Right forelimb (tissue), 1 donor: ENCODE measurements at regions not wholly inside any gene's neighbourhood (a gene's known extent, or its start where the extent isn't known, plus 50 kb on each side); places are given as distances from the start of the nearest gene placed in this dataset.

Experiments used
- DNase-seq: peaks from one replicate; pipeline ENCODE4 v3.0.0-alpha.2; 2018

DNA sequence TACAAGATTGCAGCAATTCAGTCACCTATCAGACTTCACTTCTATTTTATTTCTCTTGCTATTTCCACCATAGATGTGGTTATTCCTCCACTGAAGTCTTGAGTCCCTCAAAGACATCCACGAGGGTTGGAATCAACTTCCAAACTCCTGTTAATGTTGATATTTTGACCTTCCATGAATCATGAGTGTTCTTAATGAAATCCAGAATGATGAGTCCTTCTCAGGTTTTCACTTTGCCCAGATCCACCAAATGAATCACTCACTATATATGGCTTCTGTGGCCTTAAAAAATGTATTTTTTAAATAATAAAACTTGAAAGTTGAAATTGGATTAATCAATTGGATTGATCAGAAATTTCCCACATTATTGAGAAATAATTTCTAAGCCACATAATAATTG is 1821.0 kb downstream of the EFNA5 start:
- no peak for DNase-seq

DNA sequence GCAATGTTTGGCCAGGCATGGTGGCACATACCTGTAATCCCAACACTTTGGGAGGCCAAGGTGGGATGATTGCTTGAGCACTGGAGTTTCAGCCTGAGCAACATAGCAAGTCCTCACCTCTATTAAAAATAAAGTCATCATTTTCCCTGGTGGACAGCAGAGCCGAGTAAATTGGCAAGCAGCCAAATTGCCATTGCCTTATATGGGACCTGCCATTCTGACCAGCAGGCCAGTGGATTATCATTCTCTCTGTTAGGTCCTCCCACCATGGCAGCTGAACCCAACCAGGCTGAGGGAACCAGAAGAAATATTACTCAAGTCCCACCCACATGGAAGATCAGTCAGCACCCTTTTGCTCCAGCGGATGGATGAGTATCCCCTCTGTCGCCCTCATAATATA is 1829.9 kb downstream of the EFNA5 start:
- DNase-seq: no peak

DNA sequence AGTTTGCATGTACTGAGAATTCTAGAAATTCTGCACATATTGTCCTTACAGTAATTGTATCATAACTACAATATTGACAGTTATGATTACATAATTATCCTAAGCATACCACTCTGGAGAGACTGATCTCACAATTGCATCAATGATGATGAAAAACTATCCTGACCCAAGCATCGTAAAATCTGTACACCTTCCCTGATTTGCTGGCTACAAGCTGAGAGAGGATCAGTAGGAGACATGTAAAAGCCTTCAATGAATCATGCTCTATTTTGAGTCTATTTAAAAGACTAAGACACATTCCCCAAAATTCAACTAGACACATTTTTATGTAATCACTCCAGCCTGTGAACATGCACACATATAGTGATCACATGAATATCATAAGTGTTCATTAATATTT is 1833.8 kb downstream of the EFNA5 start:
- DNase-seq: no peak

DNA sequence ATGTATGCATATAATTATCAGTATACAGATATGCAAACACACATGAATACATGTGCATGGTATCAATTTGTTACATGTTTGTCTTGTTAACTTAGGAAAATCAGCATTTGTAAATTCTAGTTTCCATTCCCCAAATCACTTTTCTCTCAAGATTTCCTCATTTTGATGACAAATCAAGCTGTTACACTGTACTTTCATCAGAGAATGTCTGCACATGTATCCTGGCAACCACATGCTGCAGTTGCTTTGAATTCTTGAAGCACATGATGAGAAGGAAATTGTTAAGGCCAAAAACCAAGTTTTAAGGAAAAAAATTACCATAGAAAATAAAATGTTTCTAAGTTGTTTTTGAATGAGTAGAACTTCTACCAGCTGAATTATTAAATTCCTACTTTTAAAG is 1834.5 kb downstream of the EFNA5 start:
- DNase-seq: no peak

DNA sequence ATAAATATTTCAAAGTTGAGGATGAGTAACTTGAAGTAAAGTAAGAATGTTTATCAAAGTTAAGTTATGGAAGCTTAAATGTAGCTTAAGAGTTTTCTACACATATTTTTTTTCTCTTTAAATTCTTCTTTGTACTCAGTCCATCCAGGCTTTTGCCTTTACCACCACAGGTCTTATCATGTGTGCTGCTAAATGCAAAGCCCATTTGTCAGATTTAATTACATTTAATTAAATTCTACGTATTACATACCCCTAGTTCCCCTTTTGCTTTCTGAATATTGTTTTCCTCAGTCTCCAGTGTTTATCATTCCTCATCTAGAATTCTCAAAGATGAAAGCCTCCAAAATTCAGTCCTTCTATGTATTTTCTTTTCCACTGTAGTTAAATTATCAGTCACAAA is 1841.9 kb downstream of the EFNA5 start:
- no peak for DNase-seq

DNA sequence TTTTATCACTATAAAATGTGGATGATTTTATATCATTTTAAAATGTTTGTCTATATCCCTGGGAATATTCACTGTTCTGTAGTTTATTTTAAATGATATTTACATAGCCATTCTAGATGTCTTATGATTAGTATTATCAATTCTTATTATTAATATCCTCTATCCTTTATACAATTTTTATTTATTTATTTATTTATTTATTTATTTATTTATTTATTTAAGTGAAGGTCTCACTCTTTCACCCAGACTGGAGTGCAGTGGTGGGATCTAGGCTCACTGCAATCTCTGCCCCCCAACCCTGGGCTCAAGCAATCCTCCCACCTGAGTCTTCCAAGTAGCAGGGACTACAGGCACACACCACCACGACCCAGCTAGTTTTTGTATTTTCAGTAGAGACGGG is 1848.9 kb downstream of the EFNA5 start:
- DNase-seq: no peak

DNA sequence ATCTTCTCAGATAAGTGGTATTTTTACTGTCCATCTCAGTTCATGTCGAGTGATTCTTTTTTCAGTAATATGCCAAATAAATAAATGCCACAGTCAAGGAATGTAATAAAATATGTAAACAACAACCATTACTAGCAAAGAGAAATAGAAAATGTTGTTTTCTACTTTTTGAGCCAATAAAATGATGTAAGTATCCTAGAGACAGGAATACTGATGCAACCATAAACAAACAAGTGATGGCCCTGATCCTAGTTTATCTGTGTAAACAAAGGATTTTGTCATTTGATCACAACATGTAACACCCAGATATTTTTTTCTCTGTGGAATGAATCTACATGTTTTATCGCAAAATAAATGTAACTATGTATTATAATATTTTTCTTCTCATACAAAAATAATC is 1852.8 kb downstream of the EFNA5 start:
- DNase-seq: no peak

DNA sequence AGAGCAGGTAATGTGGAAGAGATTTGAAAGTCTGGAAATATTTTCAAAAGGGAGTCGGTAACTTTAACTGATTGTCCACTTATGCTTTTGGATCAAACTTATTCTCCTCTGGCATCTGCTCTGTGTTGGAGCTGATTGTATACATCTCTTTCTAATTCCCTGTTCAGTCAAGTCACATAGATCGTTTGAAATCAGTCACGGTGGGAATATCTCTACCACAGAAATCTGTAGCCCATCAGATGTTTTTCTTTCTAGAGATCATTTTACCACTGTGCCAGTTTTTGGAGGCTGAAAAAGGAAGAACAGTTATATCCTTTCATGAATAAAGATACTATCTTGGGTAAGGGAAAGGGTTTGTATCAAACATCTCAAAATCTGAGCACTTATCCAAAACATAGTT is 1853.3 kb downstream of the EFNA5 start:
- DNase-seq: no peak

DNA sequence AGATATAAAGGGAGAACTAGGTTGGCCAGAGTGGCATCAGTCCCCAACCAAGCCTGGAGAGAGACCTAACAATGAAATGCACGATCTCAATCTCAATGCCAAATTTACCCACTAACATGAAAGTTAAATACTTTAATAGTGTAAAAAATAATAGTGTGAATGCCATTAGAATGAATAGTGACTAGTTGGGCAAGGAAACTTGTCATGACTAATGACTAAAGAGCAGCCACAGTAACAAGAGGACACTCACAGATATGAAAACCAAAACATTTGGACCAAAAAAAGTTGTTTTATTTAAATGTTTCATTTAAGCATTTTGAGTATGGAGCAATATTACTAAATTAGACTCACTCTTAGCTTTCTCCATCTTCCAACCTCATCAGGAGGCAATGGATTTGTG is 1853.8 kb downstream of the EFNA5 start:
- DNase-seq: no peak

DNA sequence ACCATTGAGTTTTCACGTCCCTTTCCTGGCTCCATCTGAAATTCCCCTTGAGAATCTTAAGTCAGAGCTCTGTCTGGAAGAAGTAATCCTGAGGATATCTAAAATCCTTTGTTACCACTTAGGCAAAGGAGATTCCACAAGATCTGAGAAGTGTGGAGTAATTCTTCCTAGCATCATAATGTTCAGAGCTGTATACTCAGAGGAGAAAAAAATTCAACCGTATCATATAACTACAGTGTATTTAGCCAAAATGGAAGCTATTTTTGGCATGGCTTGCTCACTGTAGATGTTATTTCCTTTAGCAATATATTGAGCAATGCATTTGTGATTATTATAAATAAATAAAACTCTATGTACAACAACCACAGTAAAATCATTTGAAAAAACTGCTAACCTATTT is 1858.4 kb downstream of the EFNA5 start:
- no peak for DNase-seq

DNA sequence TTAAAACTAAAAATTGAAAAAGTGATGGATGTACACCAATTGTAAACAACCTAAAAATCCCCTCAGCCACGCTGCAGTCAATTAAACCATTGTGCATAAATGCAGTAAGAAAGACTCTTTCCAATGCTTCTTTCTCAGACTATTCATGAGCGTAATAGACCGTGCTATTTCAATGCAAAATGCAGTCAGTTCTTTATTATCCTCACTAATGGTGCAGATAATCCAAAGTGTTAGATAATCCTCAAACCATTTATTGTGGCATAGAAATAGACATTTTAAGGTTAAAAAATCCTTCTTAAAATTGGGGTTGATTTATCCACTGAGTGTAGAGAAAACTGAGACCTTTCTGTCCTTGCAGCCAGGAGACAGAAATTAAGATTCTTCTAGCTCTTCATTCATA is 1862.8 kb downstream of the EFNA5 start:
- no peak for DNase-seq

DNA sequence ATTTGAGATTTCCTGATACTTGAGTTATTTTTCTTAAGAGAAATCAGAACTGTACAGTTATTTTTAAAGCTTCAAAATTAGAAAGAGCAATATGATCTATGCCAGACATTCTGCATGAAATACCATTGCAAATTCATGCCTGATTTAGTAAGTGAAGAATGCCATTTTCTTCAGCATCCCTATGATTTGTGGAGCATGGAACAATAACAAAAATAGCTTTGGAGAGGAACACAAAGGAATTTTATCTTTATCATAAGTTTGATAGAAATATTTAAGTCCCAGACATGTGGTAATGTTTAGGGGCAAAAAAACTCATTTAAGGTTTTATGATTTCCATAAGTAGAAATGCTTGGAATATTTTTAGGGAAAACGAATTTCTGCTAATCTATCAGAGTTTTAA is 1863.4 kb downstream of the EFNA5 start:
- no peak for DNase-seq

DNA sequence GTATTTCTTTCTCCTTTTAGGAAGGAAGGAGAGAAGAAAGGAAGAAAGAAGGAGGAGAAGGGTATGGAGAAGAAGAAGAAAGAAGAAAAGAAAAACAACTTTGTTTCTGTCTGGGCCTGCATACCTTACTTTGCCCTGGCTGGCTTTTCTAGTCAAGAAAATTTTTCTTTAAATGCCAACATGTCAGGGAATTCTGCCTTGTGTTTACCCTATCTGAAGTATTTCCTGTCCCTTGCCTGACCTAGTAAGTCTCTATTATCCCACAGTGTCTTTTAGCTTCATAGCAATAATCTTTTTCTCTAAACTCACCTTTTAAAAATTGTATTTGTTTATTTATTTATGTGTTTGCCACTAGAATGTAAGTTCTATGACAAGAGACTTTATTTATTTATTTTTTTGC is 1864.1 kb downstream of the EFNA5 start:
- no peak for DNase-seq

DNA sequence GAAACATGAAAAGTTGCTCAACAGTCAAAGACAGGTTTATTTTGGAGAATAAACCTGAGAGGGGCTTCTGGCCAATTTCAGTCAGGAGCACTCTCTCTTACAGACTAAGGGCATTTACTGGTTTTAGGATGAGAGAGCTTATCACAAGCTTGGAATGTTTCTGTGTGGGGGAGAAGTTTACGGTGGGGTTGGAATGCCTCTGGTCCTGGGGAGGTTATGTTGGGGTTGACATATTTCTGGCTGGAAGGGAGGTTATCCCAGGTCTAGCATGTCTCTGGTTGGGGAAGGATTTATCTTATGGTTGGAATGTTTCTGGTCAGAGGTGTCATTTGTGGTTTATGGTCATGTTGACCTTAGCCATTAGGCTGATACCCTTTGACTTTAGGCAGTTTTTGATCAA is 1867.3 kb downstream of the EFNA5 start:
- DNase-seq: no peak

DNA sequence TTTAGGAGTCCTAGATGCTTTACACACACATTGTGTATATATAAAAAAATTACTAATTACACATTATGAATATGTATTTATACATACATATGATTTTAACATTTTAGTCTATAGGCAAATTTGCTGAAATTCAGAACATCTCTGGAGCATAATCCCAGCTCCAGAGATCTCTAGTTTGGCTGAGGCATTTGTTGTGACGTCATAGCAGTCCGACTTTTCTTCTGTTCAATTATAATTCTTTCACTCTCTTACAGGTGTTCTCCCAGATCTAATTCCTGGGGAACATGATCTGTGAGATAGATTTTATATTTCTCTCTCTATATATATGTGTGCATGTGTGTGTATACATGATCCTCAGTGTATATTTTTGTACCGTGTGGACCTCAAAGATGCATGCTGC is 1876.2 kb downstream of the EFNA5 start:
- no peak for DNase-seq

DNA sequence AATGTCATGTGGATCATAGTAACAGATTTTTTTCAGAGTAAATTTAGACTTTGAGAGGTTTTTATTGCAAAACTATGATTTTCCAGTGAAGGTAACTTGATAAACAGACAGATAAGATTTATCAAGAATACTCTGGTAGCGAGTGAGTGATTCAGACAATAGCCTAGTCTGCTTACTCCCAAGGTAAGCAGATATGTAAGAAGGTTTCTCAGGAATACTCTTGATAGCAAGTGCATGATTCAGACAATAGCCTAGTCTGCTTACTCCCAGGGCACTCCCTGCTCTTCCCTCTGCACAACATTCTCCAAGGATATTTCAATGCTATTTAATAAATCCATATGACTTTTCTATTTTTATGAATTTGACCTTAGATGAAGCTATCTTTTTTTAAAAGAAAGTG is 1881.5 kb downstream of the EFNA5 start:
- no peak for DNase-seq

DNA sequence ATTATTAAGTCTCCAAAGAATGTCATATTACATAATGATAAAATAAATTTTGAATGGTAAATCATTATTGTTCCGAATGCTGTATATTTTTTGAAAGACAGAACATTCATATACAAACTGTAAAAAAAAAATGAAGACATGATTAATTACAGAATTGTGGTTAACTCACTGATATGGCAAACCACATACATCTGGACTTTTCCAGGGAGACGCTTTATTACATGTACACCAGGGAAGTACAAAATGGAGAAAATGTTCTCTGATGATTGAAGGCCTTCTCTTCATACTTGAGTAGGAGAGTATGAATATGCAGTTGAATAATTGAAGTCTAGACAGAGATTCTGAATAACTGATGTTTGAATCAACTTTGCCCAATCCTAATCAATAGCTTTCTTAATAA is 1886.9 kb downstream of the EFNA5 start:
- no peak for DNase-seq

DNA sequence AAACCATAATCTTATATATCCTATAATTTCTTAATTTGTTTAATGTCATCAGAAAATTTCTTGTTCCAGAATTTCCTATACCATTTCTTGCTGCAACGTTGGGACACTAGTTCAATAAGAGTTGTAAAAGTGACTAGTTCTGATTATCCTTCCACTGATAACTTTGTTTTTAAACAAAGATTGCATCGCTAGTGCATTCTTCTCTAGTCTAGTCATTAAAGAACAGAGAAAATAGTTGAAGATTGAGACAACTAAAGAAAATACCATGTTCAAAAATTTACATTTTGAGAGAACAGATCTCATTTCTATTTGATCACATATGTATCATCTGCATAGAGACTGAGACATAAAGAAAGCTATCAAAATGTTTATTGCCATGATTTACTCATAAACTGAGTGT is 1888.2 kb downstream of the EFNA5 start:
- no peak for DNase-seq

DNA sequence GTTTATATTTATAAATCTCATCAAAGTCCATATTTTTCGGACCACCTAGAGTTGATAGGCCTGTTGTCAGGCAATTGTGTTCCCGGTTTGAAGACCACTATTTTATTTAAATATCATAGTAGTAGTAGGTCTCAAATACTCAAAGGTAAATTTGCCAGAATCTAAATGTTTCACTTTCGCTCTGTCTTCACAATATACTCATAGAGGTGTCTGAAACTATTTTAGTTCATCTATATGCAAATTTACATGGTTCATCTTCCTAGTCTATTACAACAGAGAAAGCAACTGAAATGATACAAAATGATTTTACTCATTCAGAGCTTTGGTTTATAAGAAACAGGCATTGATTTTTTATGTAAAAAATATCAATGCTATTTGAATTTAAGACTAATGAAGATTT is 1897.5 kb downstream of the EFNA5 start:
- no peak for DNase-seq

DNA sequence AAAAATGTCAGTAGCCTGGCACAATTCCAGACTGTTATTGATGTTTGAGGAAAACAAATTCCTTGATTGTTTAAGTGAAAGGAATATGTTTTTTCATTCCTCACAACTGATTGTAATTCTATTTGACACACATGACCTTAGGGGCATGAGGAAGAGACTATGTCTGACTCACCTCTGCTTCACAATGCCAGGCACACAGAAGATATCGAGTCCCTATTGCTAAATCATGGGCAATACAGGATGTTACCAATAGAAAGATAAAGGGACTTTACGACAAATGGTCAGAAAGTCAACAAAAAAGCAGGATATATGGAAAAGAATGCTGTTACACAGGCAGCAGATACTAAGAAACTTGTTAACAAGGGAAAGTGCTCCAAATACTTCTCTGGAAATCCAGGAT is 1903.5 kb downstream of the EFNA5 start:
- no peak for DNase-seq

DNA sequence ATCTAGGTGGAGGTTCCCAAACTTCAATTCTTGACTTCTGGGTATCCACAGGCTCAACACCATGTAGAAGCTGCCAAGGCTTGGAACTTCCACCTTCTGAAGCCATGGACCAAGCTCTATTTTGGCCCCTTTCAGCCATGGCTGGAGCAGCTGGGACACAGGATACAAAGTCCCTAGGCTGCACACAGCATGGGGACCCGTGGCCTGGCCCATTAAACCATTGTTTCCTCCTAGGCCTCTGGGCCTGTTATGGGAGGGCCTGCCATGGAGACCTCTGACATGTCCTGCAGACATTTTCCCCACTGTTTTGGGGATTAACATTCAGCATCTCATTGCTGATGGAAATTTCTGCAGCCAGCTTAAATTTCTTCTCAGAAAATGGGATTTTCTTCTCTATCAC is 1908.0 kb downstream of the EFNA5 start:
- DNase-seq: no peak

DNA sequence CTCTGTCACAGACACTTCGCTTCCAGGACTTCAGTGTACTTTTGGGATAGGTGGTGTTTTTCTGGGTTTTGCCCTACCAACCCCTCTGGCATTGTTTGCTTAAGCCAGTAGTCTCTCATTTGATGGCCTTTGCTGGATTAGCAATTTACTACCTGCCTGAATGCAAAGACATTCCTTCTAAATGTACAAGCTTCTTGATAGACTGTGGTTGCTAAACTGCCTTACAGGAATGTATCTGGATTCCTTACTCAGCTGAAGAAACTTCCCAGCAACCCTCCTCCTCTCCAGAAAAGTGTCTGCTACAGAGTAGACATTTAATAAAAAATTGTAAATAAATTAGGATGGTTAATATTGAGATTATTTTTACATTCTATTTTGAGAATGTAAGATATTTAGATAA is 1916.7 kb downstream of the EFNA5 start:
- no peak for DNase-seq

DNA sequence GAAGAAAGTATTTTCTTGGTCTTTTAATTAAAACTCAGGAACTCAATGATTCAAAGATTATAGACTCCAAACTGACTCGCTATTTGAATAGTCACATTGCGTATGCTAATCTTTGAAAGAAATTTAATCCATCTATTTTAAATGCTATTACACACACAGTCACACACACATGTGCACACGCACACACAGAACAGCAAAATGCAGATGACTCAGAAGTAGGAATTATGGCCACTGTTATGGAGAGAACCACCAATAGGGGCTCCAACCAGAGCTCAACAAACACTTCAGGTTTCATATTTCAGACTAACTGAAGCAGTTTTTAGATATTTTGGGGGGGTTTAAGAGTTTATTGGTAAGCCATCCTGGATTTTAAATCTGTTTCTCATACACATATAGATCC is 1917.9 kb downstream of the EFNA5 start:
- no peak for DNase-seq

DNA sequence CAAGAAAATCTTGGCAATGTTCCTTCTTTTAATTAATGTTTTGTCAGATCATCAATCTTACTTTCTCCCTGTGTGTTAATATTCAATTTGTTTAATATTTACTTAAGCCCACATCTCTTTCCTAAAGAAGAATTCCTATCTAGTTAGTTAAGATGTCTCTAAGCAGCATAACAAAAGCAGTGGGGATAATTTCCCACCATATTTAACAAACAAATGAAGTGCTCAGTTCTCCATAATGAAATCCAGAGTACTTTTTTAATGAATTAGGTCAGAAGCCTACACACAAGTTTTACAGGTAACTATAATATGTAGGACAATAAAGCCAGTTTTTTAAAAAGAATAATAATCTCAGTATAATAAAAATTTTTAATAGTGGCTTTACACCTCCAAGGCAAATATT is 1918.8 kb downstream of the EFNA5 start:
- no peak for DNase-seq

DNA sequence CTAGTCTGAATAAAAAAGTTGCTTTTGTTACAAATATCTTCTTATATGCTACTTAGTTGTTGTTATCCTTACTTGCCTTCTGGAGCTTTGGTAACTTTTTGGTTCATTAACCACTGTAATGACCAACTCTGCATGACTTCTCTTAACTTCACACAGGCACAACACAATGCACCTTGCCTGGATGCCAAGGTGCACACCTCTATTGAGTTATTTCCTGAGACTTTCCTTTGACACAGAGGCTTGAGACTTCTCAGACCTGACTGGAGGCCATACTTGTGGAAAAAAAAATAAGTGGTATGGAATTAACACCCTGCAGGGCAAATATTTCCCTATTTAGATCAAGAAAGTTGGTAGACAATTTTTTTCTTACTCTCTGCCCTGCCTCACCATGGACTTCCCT is 1925.6 kb downstream of the EFNA5 start:
- DNase-seq: no peak

DNA sequence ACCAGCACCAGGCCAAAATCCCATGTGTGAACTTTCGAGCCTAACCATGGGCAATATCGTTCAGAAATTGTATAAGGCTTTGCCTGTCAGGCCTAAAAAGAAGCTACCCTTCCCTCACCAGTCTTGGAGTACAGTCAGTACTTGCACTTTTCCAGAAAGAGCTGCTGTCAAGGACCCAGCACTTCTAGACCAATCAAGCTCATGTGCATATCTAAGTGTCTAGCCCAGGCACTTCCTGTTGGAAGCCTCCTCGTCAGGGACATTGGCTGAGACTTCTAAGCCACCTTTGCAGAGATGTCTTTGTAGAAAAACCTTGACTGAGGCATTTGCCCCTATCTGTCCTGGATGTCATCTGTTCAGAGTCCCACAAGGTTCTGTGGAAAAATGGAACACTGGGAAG is 1930.5 kb downstream of the EFNA5 start:
- no peak for DNase-seq

DNA sequence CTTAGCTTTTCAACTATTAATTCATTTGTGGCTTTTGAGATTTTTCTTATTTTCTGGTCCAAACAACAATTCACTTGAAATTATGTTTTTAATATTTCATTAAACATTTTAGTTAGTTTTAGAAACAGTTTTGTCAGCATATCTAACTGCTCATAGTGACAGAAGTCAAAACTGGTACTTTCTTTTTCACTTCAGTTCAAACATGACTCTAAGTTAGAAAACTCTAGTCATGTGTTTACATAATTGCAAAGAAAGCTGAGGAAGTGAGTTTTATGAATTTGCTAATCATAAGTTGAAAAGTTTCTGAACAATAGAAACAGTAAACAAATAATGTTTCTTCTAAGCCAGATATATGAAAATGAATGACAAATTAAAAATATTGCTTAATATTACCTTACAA is 1931.0 kb downstream of the EFNA5 start:
- DNase-seq: no peak
